A204.1 (cell line): ENCODE measurements at regions not wholly inside any gene's neighbourhood (a gene's known extent, or its start where the extent isn't known, plus 50 kb on each side); places are given as distances from the start of the nearest gene placed in this dataset.
"Not testable (repeated sequence)": the region's sequence is repeated elsewhere in the genome, so short reads cannot be mapped to it uniquely, and the experiment has no call there.

Source experiments
- FAIRE-seq: peaks from 2 replicates; lab custom pipeline; 2012; peaks lifted over from hg19 to GRCh38; lab: Jason Lieb, UNC

- FAIRE-seq, result no peak
Observed at GRCh38 chr7:65317372-65317771, 56.3 kb upstream of the ZNF92 start.

DNA sequence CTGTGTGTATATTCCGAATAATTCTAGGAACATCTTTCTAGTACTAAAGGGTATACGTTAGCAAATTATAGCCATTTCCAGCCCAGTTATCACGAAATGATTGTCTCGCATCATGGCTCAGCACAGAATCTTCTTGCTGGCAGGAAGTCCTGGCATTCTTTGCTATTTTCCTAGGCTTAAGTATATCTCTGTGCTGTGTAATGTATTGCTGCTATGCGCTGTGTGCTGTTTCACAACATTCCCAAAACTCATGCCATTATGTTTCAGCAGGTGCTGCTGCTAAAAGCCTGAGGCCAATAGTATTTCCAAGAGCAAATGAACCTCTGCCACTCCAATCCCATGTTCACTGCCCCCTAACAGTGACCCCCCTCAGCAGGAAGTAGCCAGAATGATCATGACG lies 62.9 kb upstream of the ZNF92 start:
- FAIRE-seq, result no peak

DNA sequence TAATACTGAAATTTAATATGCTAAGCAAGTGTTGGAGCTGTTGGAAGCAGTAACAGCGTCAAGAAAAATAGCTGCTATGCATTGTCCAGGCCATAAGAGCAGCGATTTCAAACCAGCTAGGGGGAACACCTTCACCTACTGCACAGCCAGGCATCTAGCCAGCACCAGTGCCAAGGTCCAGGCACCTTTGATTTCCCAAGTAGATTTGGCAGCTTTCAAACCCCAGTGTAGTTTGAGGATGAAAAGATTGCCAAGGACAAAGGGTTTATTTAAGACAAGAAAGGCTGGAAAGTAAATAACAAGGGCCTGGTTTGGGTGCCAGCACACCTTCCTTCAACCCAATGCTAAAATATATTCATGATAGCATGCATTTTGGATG lies 65.4 kb upstream of the ZNF92 start:
- no peak for FAIRE-seq

GRCh38 chr7:65307651-65308299 lies 65.9 kb upstream of the ZNF92 start:
- peak; percentile 76 for FAIRE-seq

DNA sequence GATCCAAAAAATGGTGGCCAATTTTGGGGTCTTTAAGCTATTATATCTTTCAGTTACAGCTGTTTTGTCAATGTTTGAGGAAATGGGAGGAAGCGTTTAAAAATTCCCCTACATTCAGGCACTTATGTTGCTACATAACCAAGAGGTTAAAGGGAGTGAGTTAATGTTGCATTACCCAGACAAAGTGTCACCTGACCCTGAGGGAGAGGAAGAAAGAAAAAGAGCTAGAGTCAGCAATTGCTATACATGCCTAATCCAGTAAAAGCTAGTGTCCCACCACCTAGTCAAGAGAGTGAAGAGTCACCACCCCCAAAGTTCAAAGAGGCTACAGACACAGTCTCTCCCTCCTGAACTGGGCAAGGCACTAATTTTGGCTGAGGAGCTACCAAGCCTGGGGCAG lies 69.5 kb upstream of the ZNF92 start:
- FAIRE-seq, result no peak

DNA sequence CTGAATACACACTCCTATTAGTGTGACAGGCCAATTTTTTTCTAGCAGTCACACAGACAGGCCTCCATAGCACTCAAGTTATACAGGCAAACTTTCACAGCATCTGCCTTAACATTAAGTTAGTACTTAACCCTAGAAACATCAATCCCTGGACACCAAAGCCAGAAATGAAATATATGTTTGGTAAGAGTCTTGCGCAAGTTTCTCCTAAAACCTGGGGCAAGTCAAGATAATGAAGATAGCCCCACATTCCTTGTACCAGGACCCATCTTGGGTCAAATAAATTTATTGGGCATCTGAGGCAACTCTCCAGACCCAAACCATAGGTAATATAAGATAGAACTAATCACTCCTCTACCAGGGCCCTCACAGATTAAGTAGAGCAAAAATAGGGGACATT lies 70.8 kb upstream of the ZNF92 start:
- FAIRE-seq, result no peak

DNA sequence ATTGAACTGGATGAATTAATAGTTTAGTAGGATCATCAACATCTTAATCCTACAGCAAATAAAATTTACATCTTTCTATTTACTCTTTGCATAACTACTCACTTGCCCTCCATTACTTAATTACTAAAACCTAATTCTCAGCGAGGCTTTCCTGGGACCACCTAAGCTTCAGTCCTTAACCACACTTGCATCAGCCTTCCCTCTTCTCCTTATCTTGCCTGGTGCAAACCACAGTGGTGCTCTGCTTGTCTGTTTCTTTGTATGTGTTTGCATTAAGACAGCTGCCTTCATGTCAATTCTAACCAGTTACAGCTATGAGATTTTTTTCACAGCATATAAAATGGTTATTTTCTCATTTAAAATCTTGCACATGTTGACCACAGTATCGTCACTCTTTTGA lies 72.6 kb upstream of the ZNF92 start:
- FAIRE-seq, result no peak

DNA sequence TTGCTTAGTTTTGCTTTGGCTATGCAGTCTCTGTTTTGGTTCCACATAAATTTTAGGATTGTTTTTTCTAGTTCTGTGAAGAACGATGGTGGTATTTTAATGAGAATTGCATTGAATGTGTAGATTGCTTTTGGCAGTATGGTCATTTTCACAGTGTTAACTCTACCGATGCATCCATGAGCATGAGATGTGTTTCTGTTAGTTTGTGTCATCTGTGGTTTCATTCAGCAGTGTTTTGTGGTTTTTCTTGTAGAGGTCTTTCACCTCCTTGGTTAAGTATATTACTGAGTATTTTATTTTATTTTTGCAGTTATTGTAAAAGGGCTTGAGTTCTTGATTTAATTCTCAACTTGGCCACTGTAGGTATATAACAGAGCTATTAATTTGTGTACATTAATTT lies 78.2 kb upstream of the ZNF92 start:
- FAIRE-seq, result no peak

GRCh38 chr7:65290340-65290739 lies 83.3 kb upstream of the ZNF92 start:
- not testable (repeated sequence) for FAIRE-seq

DNA sequence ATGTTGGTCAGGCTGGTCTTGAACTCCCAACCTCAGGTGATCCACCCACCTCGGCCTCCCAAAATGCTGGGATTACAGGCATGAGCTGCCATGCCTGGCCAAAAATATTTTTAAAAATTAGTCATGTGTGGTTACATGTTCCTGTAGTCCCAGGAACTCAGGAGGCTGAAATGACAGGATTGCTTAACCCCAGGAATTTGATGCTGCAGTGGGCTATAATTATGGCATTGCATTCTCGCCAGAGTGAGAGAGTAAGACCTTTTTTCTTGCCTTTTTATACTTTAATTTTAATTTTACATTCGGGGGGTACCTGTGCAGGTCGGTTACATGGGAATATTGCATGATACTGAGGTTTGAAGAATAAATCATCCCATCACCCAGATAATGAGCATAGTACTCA lies 86.6 kb upstream of the ZNF92 start:
- FAIRE-seq, result no peak

GRCh38 chr7:65285906-65286864 lies 87.5 kb upstream of the ZNF92 start:
- FAIRE-seq, result no peak

- not testable (repeated sequence) for FAIRE-seq
Observed at GRCh38 chr7:65285241-65285640, 88.4 kb upstream of the ZNF92 start.

DNA sequence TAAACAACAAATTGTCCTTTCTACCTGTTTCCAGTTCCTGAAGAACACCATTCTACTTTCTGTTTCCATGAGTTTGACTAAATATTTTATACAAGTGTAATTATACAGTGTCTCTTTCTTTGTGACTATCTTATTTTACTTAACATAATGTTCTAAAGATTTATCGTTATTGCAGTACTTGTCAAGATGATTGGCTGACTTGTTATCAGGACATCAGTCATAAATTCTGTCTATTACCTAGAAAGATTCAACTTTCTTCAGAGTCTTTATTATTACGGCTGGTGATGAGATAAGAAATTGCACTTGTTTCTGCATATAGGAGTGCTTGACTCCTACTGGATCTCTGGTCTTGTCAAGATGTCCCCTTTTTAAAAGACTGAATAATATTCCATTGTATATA lies 93.9 kb upstream of the ZNF92 start:
- FAIRE-seq, result no peak

DNA sequence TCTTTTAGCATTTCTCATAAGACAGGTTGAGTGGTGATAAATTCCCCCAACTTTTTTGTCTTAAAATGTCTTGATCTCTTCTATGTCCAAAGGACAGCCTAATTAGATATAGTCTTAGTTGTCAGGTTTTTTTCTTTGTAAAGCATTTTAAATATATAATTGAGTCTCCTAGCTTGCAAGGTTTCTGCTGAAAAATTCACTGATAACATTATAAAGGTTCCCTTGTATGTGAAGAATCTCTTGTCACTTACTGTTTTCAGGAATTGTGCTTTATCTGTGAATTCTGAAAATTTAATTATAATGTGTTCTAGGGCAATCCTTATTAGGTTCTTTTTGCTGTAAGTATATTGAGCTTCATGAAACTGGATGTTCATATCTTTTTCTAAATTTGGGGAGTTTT lies 96.8 kb upstream of the ZNF92 start:
- FAIRE-seq, result no peak

- not testable (repeated sequence) for FAIRE-seq
Observed at GRCh38 chr7:65271502-65271901, 102.2 kb upstream of the ZNF92 start.

- FAIRE-seq, result peak; percentile 84
Observed at GRCh38 chr7:65269150-65269856, 104.4 kb upstream of the ZNF92 start.

DNA sequence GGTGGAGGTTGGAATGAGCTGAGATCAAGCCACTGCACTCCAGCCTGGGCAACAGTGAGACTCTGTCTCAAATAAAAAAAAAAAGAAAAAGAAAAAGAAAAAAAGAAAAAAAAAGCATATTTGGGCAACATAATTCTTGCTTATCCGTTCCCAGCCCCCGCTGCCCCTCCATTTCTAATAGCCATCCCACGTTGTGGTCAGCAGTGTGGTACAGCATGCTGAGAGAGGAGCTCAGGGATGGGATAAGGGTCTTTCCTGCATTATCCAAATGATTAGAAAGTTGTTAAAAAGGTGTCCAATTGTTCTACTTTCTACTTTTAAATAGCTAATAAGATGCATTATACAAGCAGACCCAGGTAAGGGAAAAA lies 104.9 kb upstream of the ZNF92 start:
- no peak for FAIRE-seq

DNA sequence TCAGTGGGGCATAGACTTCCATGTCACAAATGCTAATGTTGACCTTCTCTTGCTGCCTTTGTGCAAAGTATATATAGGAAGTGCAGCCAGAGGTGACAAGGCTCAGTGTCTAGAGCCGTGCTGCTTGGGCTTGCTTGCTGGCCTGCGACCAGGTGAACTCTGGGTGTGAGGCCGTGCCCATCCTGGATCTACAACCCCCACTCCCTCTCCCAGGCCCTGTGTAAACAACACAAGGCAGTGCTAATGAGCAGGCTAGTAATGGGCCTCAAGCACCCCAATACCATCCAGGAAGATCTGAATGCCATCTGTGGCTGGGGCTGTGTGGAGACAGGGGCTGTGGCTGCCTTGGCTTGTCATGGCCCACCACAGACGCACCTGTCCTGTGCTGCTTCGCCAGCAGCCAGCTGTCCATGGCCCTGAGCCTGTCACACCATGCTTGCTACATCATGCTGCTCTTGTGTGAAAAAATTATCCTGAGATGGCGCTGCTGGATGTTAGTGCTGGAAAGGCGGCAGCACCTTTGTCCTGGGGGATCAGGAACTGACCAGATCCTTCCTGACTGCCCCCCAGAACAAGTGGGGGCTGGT lies 107.6 kb upstream of the ZNF92 start:
- FAIRE-seq, result no peak

DNA sequence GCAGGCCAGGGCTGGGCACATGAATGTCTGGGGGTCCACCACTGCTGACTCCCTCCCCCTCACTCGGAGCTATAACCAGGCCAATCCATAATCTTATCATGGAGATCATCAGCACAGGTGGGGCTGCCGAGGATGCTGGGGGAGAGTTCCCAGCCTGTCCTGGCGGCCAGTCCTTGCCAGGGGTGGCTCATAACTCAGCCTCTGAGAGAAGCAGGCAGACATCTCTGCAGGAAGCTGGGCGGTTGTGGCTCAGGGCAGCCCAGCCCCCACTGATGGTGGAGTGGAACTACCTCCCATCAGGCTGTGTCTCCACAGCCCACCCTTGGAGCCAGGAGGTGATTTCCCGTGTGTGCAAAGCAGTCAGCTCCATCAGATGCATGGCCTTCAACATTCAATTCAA lies 109.4 kb upstream of the ZNF92 start:
- FAIRE-seq, result no peak

- FAIRE-seq, result not testable (repeated sequence)
Observed at GRCh38 chr7:65260673-65261072, 113.0 kb upstream of the ZNF92 start.

DNA sequence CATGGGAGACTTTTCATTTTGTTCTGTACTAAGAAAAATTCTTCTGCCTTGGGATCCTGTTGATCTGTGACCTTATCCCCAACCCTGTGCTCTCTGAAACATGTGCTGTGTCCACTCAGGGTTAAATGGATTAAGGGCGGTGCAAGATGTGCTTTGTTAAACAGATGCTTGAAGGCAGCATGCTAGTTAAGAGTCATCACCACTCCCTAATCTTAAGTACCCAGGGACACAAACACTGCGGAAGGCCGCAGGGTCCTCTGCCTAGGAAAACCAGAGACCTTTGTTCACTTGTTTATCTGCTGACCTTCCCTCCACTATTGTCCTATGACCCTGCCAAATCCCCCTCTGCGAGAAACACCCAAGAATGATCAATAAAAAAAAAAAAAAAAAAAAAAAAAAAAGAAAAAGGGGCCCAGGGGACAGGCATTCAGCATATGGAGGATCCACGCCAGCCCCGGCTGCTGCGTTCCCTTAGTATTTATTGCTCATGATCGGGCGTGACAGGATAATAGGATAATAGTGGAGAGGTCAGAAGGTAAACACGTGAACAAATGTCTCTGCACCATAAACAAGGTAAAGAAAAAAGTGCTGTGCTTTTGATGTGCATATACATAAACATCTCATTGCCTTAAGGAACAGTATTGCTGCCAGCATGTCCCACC lies 113.7 kb upstream of the ZNF92 start:
- not testable (repeated sequence) for FAIRE-seq

DNA sequence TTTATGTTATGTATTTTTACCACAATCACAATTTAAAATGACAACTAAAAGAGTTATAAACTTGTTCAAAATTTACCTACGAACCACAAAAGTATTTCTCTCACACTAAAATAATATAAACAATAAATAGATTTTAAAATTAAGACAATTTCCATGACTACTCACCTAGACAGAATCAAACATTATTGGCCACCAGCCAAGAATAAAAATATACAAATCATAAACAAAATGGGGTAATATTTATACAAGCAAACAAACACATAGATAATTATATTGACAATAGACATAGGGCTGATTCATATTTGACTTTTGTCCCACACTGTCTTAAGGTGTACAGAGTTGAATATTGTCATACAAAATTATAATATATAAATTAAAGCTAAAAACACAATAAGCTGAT lies 119.6 kb upstream of the ZNF92 start:
- peak; percentile 94 for FAIRE-seq
